GM12865 (cell line): ENCODE measurements at regions not wholly inside any gene's neighbourhood (a gene's known extent, or its start where the extent isn't known, plus 50 kb on each side); places are given as distances from the start of the nearest gene placed in this dataset.

ENCODE experiments used
- DNase-seq: peaks from one replicate; pipeline ENCODE4 v3.0.0; 2010; ENCODE audit warnings: low read depth
- H3K4me3 ChIP-seq: 2 replicates; pipeline ENCODE4 v1.5.1; 2011; ENCODE audit warnings: mild to moderate bottlenecking, low read depth, low read length, control low read depth
- CTCF ChIP-seq: IDR thresholded peaks from 2 replicates; pipeline ENCODE4 v1.5.1; 2011; ENCODE audit warnings: low read length, control low read depth, low read depth, inconsistent platforms; ENCODE audit not compliant: insufficient read depth; ENCODE audit errors: missing control alignments

- no peak for TF ChIP-seq CTCF
- DNase-seq, result no peak
- H3K4me3 ChIP-seq, result no peak overlapping the region
Observed at GRCh38 chr18:73318739-73319479, 451.1 kb upstream of the NETO1 start.

- no peak for TF ChIP-seq CTCF
- DNase-seq, result no peak
- H3K4me3 ChIP-seq, result no peak overlapping the region
Observed at GRCh38 chr18:73316513-73316912, 448.7 kb upstream of the NETO1 start.

GRCh38 chr18:73315381-73315780, 447.6 kb upstream of the NETO1 start:
- no peak for DNase-seq
- TF ChIP-seq CTCF, result no peak
- no peak overlapping the region for H3K4me3 ChIP-seq

GRCh38 chr18:73313476-73313875, 445.7 kb upstream of the NETO1 start:
- TF ChIP-seq CTCF, result no peak
- H3K4me3 ChIP-seq, result no peak overlapping the region
- no peak for DNase-seq

DNA sequence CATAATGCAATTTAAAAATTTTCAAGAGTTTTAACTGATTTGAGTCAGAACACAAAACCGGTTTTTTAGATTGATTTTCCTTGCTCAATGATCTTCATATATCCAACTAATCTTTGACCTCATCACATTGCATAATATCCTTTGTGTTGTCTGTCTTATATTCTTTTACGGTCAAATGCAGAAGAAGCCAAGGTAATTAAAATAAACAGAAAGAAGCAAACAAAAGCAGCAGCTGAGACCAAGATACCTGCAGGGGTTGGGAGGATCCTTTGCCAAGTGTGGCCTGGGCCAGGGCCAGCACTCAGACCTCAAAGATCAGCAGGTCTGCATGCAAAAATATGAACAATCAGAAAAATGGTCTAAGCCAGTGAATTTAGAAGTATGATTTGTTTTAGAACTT, 428.9 kb upstream of the NETO1 start:
- no peak overlapping the region for H3K4me3 ChIP-seq
- no peak for TF ChIP-seq CTCF
- no peak for DNase-seq

DNA sequence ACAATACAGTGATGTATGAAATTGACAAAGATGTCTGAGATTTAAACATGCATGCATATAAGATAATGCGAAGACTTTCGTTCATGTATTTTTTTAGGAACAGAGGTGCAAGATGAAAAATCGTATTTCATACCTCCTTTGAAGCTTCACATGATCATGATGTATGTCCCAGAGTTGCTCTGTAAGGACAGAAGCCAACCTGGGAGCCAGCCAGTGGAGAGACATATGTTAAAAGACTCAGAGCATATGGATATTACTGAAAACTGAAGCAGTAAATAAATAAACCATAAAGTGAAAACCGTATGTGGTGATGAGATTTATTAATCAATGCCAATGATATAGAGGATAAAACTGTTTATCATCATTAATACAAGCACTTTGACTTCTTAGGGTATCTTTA, 424.4 kb upstream of the NETO1 start:
- no peak for TF ChIP-seq CTCF
- no peak overlapping the region for H3K4me3 ChIP-seq
- DNase-seq, result no peak

- no peak for DNase-seq
- H3K4me3 ChIP-seq, result no peak overlapping the region
- TF ChIP-seq CTCF, result no peak
Observed at GRCh38 chr18:73288813-73289212, 421.0 kb upstream of the NETO1 start.
